ENCODE measurements at regions not wholly inside any gene's neighbourhood (a gene's known extent, or its start where the extent isn't known, plus 50 kb on each side); places are given as distances from the start of the nearest gene placed in this dataset.

- TF ChIP-seq TARDBP (IDR thresholded peaks at IDR 0.05), result no peak
- no peak for TF ChIP-seq ARNT (IDR thresholded peaks at IDR 0.05)
- TF ChIP-seq SUZ12 (IDR thresholded peaks at IDR 0.05), result no peak
- TF ChIP-seq PKNOX1 (IDR thresholded peaks at IDR 0.05), result no peak
- TF ChIP-seq FOXM1 (IDR thresholded peaks at IDR 0.05; ENCODE audit: borderline replicate concordance), result no peak
- TF ChIP-seq LEF1 (IDR thresholded peaks at IDR 0.05; ENCODE audit: borderline replicate concordance), result no peak
- no peak for TF ChIP-seq SP1 (IDR thresholded peaks at IDR 0.05)
- TF ChIP-seq BHLHE40 (IDR thresholded peaks at IDR 0.05; ENCODE audit: borderline replicate concordance), result no peak
Measured at GRCh38 chr12:19834592-19834991, 395.3 kb downstream of the AEBP2 start.

Measured in HEK293T (cell line).